ENCODE measurements at regions not wholly inside any gene's neighbourhood (a gene's known extent, or its start where the extent isn't known, plus 50 kb on each side); places are given as distances from the start of the nearest gene placed in this dataset.
"Not testable (repeated sequence)": the region's sequence is repeated elsewhere in the genome, so short reads cannot be mapped to it uniquely, and the experiment has no call there.

- DNase-seq = no peak
Measured at GRCh38 chr9:75551861-75552260, 338.6 kb upstream of the PCSK5 start.

- DNase-seq = no peak
Measured at GRCh38 chr9:75552941-75553340, 337.5 kb upstream of the PCSK5 start.

- not testable (repeated sequence) for DNase-seq
Measured at GRCh38 chr9:75566813-75567212, 323.7 kb upstream of the PCSK5 start.

DNA sequence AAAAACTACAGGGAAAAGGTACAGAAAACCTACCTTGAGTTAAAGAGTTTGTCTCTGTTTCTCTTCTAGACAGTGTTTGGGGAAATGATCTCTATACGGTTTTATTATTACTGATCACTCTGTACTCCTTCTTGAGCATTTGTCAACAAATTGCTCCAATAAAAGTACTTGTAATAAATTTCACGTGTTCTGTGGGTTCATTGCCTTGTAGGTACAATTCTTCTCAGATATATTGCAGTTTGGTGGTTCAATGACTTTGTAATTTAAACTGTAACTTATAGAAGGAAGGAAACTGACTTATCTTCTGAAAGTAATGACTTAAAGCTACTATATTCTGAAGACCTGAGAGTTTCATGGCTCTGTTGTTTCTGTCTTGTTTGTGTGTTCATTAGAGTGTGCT lies 319.9 kb upstream of the PCSK5 start:
- DNase-seq = no peak

GRCh38 chr9:75574569-75574968 lies 315.9 kb upstream of the PCSK5 start:
- DNase-seq = no peak

DNA sequence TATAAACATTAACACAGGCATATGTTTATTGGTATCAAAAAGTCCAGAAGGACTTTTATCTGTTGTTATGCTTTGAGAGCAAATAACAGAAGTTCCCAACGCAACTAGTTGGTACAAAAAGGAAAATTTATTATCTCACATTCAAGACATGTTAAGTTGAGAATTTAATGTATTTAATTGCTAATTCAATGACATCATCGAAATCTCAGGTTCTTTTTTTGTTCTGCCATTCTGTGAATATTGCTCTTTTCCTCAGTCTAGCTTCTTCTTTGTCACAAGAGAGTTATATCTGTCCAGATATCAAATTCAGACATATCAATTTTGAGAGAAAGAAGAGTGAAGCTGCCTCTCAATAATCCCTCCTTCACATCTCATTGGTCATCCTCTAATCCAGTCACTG lies 307.6 kb upstream of the PCSK5 start:
- no peak for DNase-seq

DNA sequence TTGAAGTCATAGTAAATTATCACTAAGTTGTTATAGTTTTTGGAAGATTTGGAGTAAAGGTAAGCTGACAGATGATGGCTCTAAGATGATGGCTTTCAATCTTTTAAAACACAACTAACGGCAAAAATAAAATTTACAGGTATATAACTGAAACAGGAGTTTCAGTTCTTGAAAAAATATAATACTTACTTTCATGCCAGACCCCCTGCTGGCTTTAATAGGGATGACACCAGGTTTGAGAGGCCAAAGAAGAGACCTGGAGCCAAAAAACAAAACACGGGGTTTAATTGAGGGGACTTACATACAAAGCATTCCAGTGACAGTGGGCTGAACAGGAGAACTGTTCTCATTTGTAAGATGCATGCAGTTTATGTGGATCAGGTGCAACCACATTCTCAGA lies 301.7 kb upstream of the PCSK5 start:
- DNase-seq = no peak

GRCh38 chr9:75589497-75589896 lies 301.0 kb upstream of the PCSK5 start:
- DNase-seq = no peak

GRCh38 chr9:75591972-75592371 lies 298.5 kb upstream of the PCSK5 start:
- DNase-seq = no peak

DNA sequence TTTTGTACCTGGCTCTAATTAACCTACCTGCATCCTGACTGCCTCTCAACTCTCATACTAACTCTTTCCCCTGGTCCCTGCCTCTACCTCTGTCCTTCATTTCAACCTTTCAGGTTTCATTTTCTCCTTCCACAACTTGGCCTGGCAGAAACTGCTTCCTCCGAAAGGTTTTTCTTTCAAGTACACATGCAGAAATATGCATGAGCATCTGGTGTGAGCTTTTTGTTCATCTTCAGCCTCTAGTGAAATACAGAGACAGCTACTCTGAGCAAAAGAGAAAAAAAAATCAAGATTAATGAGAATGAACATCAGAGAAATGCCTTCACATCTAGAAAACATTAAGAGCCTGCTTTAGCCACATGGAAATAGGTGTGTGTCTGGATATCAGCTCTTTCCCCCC lies 297.9 kb upstream of the PCSK5 start:
- no peak for DNase-seq

- DNase-seq = no peak
Measured at GRCh38 chr9:75593920-75594319, 296.6 kb upstream of the PCSK5 start.

GRCh38 chr9:75599126-75599525 lies 291.3 kb upstream of the PCSK5 start:
- no peak for DNase-seq

DNA sequence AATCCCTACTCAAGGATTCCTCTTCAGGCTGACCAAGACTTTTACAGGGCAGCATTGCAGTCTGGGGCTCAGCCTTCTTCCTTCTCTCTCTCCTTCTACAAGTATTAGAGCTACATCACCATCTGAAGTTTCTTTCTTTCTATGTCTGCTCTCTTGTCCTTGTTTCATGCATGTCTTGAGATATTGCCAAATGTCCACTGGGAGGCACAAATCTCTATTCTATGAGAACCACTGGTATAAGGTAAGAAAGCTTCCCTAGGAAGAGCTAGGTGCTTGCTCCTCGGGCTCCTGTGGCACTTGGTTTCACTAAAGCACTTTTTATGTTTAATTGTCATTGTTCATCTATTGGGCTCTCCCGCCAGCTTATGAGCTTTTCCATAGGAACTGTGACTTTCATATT lies 289.2 kb upstream of the PCSK5 start:
- no peak for DNase-seq

GRCh38 chr9:75602060-75602459 lies 288.4 kb upstream of the PCSK5 start:
- no peak for DNase-seq

DNA sequence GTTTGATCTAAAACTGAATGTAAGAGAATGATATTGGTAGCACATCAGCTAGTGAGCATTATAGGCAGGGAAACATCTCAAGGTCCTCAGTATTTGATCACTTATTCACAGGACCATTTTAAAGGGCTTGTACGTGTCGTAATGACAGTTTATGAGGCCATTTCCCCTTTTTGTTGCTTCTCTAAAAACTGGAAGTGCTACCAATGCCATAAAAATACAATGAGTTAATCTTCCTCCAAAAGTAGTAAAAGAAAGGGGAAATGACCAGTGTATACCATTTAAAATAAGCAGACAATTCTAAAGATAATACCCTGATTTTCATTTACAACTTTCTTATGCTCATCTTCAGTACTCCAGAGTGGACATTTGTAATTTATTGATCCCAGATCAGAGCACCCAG lies 285.8 kb upstream of the PCSK5 start:
- no peak for DNase-seq

DNA sequence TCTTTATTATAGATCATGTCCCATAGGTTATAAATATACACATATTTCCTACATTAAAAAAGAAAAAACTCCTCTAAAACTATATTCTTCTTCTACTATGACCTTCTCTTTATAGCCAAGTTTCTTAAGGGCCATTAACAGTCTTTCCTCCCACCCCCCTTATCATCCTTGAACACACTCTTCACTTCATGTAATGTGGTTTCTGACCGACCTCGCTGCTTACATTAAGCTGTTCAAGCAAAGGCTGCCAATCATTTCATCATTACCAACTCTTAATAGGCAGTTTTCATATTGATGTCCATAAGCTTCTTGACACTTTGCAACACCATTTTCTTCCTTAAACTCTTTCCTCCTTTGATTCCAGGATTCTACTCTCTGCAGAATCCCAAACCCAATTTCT lies 283.0 kb upstream of the PCSK5 start:
- no peak for DNase-seq

DNA sequence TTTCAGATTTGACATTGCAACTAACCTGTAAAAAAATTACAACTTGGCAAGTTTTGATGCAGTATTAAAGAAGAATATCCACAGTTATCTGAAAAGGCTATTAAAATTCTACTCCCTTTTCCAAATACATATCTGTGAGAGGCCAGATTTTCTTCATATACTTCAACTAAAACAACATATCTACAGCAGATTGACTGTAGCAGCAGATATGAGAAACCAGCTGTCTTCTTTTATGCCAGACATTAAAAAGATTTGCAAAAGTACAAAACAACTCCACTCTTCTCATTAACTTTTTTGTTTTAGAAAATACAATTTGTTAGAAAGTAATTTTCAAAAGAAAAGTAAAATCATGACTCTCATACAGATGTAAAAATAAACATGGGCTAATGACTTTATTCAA lies 281.1 kb upstream of the PCSK5 start:
- DNase-seq = no peak

DNA sequence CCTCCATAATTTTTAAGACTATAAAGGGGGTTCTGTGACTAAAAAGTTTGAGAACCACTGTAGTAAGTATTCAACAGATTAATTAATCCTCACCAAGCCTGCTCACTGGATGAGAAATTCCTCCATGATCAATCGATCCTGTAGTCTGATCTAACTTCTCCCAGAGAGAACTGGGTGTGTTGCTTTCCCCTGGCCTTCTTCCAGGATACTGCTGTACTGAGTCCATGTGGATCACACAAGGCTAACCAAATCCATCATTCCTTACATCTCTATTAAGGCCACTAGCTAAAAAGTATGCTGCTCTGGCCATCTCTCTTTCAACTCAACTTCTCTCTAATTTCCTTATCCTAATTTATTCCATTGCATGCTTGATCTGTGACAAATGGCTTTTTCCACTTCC lies 280.2 kb upstream of the PCSK5 start:
- no peak for DNase-seq

DNA sequence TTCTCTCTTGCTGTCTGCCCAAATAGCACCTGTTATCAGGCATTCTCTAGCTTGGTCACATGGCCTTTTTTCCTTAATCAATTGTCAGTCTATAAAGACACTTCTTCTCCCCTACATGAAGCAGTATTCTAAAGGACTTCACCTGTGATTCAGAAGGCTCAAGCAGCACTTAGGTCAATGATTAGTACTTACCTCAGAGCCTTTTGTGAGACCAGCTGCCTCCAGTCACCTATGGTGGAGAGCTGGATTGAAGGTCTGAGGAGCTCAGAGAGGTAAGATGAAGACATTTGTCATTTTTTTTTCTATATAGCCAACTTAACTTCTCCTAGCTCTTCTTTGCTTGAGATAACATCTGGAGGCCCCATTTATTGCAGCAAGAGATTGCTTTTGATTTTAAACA lies 278.3 kb upstream of the PCSK5 start:
- no peak for DNase-seq

GRCh38 chr9:75612754-75613153 lies 277.7 kb upstream of the PCSK5 start:
- DNase-seq = no peak

GRCh38 chr9:75615284-75615683 lies 275.2 kb upstream of the PCSK5 start:
- DNase-seq = no peak

- no peak for DNase-seq
Measured at GRCh38 chr9:75616052-75616451, 274.4 kb upstream of the PCSK5 start.

- no peak for DNase-seq
Measured at GRCh38 chr9:75616841-75617566, 273.5 kb upstream of the PCSK5 start.

DNA sequence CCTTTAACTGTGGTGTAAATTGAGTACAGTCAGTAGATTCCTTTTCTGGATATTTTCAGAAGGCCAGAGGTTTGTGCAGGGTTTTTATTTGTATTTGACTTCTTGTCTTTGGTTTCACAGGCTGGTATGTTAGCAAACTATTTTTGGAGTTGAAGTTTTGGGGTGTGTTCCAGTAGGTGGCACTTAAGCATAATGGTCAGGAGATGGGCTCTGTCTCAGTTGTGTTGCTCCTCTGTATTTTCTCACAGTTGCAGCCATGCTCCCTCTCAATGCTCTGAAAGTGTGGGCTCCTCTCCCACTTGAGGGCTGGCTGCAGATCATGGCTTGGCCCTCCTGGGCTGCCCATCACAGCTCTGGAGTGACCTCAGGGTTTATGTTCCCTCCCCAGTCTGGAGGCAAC lies 267.0 kb upstream of the PCSK5 start:
- DNase-seq = no peak

GRCh38 chr9:75624998-75625397 lies 265.5 kb upstream of the PCSK5 start:
- DNase-seq = no peak

- no peak for DNase-seq
Measured at GRCh38 chr9:75626860-75627259, 263.6 kb upstream of the PCSK5 start.
